HFFc6 (cell line): ENCODE measurements at regions not wholly inside any gene's neighbourhood (a gene's known extent, or its start where the extent isn't known, plus 50 kb on each side); places are given as distances from the start of the nearest gene placed in this dataset.

Source experiments
- DNase-seq: peaks from one replicate; pipeline ENCODE4 v3.0.0-alpha.2; 2018
- H3K27ac Mint-ChIP-seq: 2 replicates; pipeline ENCODE4 v1.8.0; 2020; ENCODE audit warnings: mild to moderate bottlenecking, mixed read lengths
- H3K27me3 Mint-ChIP-seq: 2 replicates; pipeline ENCODE4 v1.8.0; 2021; ENCODE audit warnings: mild to moderate bottlenecking, moderate library complexity, mixed read lengths; ENCODE audit not compliant: insufficient read depth
- H3K36me3 Mint-ChIP-seq: 2 replicates; pipeline ENCODE4 v1.8.0; 2021; ENCODE audit warnings: low read depth, mixed read lengths
- H3K4me1 Mint-ChIP-seq: 2 replicates; pipeline ENCODE4 v1.8.0; 2020; ENCODE audit warnings: low read depth, mixed read lengths
- H3K4me3 Mint-ChIP-seq: 2 replicates; pipeline ENCODE4 v1.8.0; 2020; ENCODE audit warnings: mild to moderate bottlenecking, moderate library complexity, mixed read lengths
- H3K9me3 Mint-ChIP-seq: 2 replicates; pipeline ENCODE4 v1.8.0; 2020; ENCODE audit warnings: mild to moderate bottlenecking, mixed read lengths
- TF ChIP-seq, protein P1 (sequence below): fragments of 200-600 bp; sonication (generic); IDR thresholded peaks from 2 replicates; pipeline ENCODE4 v1.5.0; 2021; ENCODE audit warnings: antibody characterized with exemption, mild to moderate bottlenecking

DNA sequence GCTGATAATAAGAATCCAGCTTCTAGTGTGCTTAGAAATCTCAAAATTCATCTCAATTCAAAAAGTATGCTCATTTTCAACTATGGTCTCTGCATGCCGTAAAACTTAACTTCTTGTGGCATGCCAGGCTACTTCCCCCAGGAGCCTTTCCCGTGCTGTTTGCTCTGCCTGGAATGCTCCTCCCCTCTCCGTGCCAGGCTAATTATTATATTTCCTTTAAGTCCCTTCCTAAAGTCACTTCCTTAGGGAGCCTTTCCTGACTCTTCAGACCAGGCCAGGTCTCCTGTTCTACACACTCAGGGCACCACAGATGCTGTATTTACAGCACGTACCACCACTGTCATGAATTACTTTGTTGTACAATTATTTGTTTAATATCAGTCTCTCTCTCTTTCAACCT is 67.1 kb upstream of the PPP2R5A start:
- TF ChIP-seq, protein P1, sequence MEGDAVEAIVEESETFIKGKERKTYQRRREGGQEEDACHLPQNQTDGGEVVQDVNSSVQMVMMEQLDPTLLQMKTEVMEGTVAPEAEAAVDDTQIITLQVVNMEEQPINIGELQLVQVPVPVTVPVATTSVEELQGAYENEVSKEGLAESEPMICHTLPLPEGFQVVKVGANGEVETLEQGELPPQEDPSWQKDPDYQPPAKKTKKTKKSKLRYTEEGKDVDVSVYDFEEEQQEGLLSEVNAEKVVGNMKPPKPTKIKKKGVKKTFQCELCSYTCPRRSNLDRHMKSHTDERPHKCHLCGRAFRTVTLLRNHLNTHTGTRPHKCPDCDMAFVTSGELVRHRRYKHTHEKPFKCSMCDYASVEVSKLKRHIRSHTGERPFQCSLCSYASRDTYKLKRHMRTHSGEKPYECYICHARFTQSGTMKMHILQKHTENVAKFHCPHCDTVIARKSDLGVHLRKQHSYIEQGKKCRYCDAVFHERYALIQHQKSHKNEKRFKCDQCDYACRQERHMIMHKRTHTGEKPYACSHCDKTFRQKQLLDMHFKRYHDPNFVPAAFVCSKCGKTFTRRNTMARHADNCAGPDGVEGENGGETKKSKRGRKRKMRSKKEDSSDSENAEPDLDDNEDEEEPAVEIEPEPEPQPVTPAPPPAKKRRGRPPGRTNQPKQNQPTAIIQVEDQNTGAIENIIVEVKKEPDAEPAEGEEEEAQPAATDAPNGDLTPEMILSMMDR = no peak
- H3K4me3 Mint-ChIP-seq = no peak overlapping the region
- H3K27ac Mint-ChIP-seq = no peak overlapping the region
- no peaks in the 10 kb centered on the region for H3K9me3 Mint-ChIP-seq
- no peak for DNase-seq
- H3K4me1 Mint-ChIP-seq = peaks cover 19% of the 10 kb centered on the region
- peaks cover 13% of the 10 kb centered on the region for H3K27me3 Mint-ChIP-seq
- no peaks in the 10 kb centered on the region for H3K36me3 Mint-ChIP-seq

DNA sequence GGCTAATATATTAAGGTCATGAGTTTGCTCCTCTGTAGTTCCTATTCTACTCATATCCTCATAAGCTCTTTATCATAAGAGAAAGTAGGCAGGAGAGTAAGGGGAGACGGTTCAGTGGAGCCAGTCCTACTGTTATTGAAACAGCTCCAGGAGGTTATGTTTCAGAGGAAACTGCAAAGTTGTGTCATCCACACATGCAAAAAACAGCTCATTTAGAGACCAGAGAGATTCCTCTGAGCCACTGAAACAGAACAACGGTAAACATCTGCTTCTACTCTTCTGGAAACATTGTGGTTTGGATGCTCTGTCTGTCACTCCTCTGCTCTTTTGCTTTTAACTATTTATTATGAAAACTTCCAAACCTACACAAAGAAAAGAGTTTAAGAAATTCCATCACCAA is 66.3 kb upstream of the PPP2R5A start:
- Mint-ChIP-seq H3K27ac (no peak overlapping the region; the same call in 1 of the 2 replicates), H3K36me3 (no peaks in the 10 kb centered on the region), H3K27me3 (peaks cover 13% of the 10 kb centered on the region), H3K4me3 (no peak overlapping the region; the same call in 1 of the 2 replicates), H3K9me3 (no peaks in the 10 kb centered on the region), H3K4me1 (peaks cover 19% of the 10 kb centered on the region)
- TF ChIP-seq, protein P1 = no peak
- peak; percentile 50 for DNase-seq

DNA sequence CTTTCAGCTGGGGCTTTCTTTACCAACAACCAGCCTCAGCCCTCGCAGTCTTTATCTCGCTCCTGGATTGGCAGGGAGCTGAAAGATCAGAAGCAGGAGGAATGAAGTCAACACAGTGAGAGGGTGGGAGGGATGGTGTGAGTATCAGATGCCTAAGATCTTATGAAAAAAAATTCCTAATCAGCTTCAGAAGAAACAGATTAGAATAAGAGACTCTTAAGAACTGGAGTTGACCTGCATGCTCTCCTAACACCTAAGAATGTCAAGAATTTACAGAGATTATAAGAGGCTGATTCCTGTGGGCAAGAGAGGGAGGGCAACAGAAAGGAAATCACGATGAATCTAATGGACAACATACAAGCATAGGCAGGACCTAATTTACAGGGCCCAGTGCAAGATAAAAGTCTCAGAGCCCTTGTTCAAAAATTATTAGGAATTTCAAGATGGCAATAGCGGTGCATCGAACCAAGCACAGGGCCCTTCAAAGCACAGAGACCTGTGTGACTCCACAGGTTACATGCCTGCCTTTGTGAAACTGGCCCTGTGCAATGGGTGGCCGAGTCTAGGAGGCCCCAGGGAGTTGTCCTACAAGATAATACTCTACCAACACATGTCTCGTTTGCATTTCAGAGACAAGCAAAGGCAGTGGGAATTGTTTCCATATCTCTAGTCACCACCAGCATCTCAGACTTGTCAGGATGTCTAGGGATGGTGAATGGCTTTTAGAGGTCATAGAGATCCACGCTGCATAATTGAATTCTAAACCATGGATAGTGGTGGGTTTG is 65.3 kb upstream of the PPP2R5A start:
- DNase-seq = no peak
- H3K27ac Mint-ChIP-seq = no peak overlapping the region
- TF ChIP-seq, protein P1 = no peak
- H3K27me3 Mint-ChIP-seq = peaks cover 14% of the 10 kb centered on the region
- no peak overlapping the region for H3K4me3 Mint-ChIP-seq
- H3K4me1 Mint-ChIP-seq = peaks cover 19% of the 10 kb centered on the region
- no peaks in the 10 kb centered on the region for H3K36me3 Mint-ChIP-seq
- H3K9me3 Mint-ChIP-seq = no peaks in the 10 kb centered on the region

DNA sequence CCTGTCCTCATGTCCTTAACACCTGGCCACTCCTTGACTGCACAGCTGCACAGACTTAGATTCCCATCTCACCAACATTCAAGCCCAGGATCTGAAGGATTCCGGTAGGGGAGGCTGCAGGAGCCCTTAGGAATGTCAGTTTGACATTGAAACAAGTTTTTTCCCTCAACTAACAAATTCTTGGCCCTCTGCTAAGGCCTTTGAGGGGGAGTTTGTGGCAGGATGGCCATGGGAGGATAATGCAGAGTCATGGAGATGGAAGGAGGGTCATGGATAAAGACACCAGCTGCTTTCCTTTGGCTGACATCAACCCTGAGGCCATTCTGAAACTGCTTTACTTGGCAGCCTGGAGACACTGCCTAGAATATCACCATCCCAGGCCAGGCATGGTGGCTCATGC is 63.4 kb upstream of the PPP2R5A start:
- TF ChIP-seq, protein P1 = no peak
- no peak overlapping the region for H3K4me3 Mint-ChIP-seq
- peaks cover 19% of the 10 kb centered on the region for H3K4me1 Mint-ChIP-seq
- peaks cover 10% of the 10 kb centered on the region for H3K27me3 Mint-ChIP-seq
- H3K27ac Mint-ChIP-seq = no peak overlapping the region
- no peak for DNase-seq
- no peaks in the 10 kb centered on the region for H3K36me3 Mint-ChIP-seq
- no peaks in the 10 kb centered on the region for H3K9me3 Mint-ChIP-seq

DNA sequence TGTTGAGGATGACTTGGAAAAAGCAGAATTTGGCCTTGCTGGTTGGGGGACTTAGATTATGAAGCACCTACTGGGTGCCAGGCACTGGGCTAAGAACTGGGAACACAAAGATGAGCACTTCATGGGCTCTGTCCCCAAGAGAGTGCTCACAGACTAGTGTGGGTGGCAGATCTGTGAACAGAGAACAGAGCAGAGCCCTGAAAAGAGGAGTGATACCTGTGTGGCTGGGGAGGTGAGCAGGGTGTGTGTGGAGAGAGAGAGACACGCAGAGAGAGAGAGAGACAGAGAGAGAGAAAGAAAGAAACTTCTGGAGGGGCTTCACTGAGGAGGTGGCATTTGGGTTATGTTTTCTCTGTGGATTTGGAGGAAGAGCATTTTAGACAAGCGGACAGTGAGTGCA is 61.1 kb upstream of the PPP2R5A start:
- Mint-ChIP-seq H3K27me3 (peaks cover 11% of the 10 kb centered on the region), H3K27ac (no peak overlapping the region), H3K9me3 (no peaks in the 10 kb centered on the region), H3K36me3 (no peaks in the 10 kb centered on the region), H3K4me3 (no peak overlapping the region), H3K4me1 (peaks cover 24% of the 10 kb centered on the region)
- DNase-seq = no peak
- TF ChIP-seq, protein P1 = no peak
